ENCODE measurements at regions not wholly inside any gene's neighbourhood (a gene's known extent, or its start where the extent isn't known, plus 50 kb on each side); places are given as distances from the start of the nearest gene placed in this dataset.

- TF ChIP-seq CTCF (IDR thresholded peaks at IDR 0.05) (no peak), POLR2A (IDR thresholded peaks at IDR 0.05) (no peak), POLR2AphosphoS5 (IDR thresholded peaks at IDR 0.05; ENCODE audit: insufficient read depth in 1 of 2, low read depth in 1 of 2) (no peak)
Measured at GRCh38 chr2:13770279-13770678, 862.2 kb upstream of the LRATD1 start.

All from vagina (tissue), 2 donors.